Tibial artery (tissue), 4 donors: ENCODE measurements at regions not wholly inside any gene's neighbourhood (a gene's known extent, or its start where the extent isn't known, plus 50 kb on each side); places are given as distances from the start of the nearest gene placed in this dataset.

ENCODE experiments used
- DNase-seq, 2 donors: peaks; one replicate each; pipeline ENCODE4 v3.0.0-alpha.2; 2019
- H3K27ac ChIP-seq, 2 donors: fragments of 200-600 bp; sonication (generic) in 1 of 2; 1 replicate in 1 of 2; 2 replicates in 1 of 2; pipeline ENCODE4 v1.5.1; 2018 to 2019; ENCODE audit warnings: mild to moderate bottlenecking in 1 of 2
- H3K27me3 ChIP-seq, 2 donors: fragments of 200-600 bp; sonication (generic) in 1 of 2; one replicate each; pipeline versions ENCODE4 v1.5.1 to v1.6.0; 2016 to 2019
- H3K36me3 ChIP-seq, 3 donors: fragments of 200-600 bp; sonication (generic) in 2 of 3; one replicate each; pipeline ENCODE4 v1.5.1; 2016 to 2019; ENCODE audit warnings: mild to moderate bottlenecking in 2 of 3
- H3K4me1 ChIP-seq, 4 donors: fragments of 200-600 bp; sonication (generic) in 2 of 4; 1 replicate in 3 of 4; 2 replicates in 1 of 4; pipeline ENCODE4 v1.5.1; 2016 to 2019
- H3K4me3 ChIP-seq, 2 donors: fragments of 200-600 bp; sonication (generic) in 1 of 2; 1 replicate in 1 of 2; 2 replicates in 1 of 2; pipeline ENCODE4 v1.5.1; 2018 to 2019; ENCODE audit warnings: mild to moderate bottlenecking in 2 of 2
- H3K9me3 ChIP-seq, 3 donors: fragments of 200-600 bp; sonication (generic) in 1 of 3; one replicate each; pipeline ENCODE4 v1.5.1; 2016 to 2019
- CTCF ChIP-seq, 2 experiments: fragments of 200-600 bp in 1 of 2; fragments of 450-650 bp in 1 of 2; IDR thresholded peaks; one replicate each; pipeline ENCODE4 v1.5.1; 2017 to 2019; ENCODE audit warnings: antibody characterized with exemption in 2 of 2, mild to moderate bottlenecking in 1 of 2, moderate library complexity in 1 of 2
- intact Hi-C: fragments of 100-400 bp; cut with DNase I; formaldehyde crosslinking; loops from one replicate; pipeline ENCODE4 v1.15.0; 2023; ENCODE audit warnings: low total_unique reads

- Histone ChIP-seq H3K4me3 (no peak overlapping the region), H3K36me3 (no peaks in the 10 kb centered on the region), H3K4me1 (peaks cover 0 to 42% (median 0%) of the 10 kb centered on the region in 4 donors), H3K27me3 (no peaks in the 10 kb centered on the region), H3K9me3 (no peaks in the 10 kb centered on the region), H3K27ac (peak overlapping the region in 1 of 2 donors; percentile 32)
- intact Hi-C loops: loop anchor here (10.0 kb wide), 1 partner anchor 216 kb away; no protein-coding TSS in a partner anchor
- no peak for DNase-seq
- TF ChIP-seq CTCF (IDR thresholded peaks at IDR 0.05): no peak
Observed at GRCh38 chr10:59460601-59461000, 98.3 kb upstream of the FAM13C start.

GRCh38 chr10:59456199-59456598 is 93.8 kb upstream of the FAM13C start:
- Histone ChIP-seq H3K9me3 (no peaks in the 10 kb centered on the region), H3K27ac (no peak overlapping the region), H3K4me3 (no peak overlapping the region), H3K4me1 (peaks cover 0 to 12% (median 0%) of the 10 kb centered on the region in 4 donors), H3K36me3 (no peaks in the 10 kb centered on the region), H3K27me3 (no peaks in the 10 kb centered on the region)
- TF ChIP-seq CTCF (IDR thresholded peaks at IDR 0.05): no peak
- intact Hi-C loops: no loop called here
- no peak for DNase-seq

GRCh38 chr10:59454171-59454919 is 92.0 kb upstream of the FAM13C start:
- Histone ChIP-seq H3K4me1 (no peaks in the 10 kb centered on the region), H3K27ac (no peak overlapping the region), H3K9me3 (no peaks in the 10 kb centered on the region), H3K4me3 (no peak overlapping the region), H3K27me3 (no peaks in the 10 kb centered on the region), H3K36me3 (no peaks in the 10 kb centered on the region)
- no peak for TF ChIP-seq CTCF (IDR thresholded peaks at IDR 0.05)
- DNase-seq: no peak
- intact Hi-C loops: no loop called here

GRCh38 chr10:59448616-59449015 is 86.3 kb upstream of the FAM13C start:
- intact Hi-C loops: no loop called here
- H3K4me1 ChIP-seq: no peaks in the 10 kb centered on the region
- no peak overlapping the region for H3K4me3 ChIP-seq
- no peak for TF ChIP-seq CTCF (IDR thresholded peaks at IDR 0.05)
- no peaks in the 10 kb centered on the region for H3K27me3 ChIP-seq
- no peaks in the 10 kb centered on the region for H3K9me3 ChIP-seq
- no peak overlapping the region for H3K27ac ChIP-seq
- no peak for DNase-seq
- no peaks in the 10 kb centered on the region for H3K36me3 ChIP-seq

- TF ChIP-seq CTCF (IDR thresholded peaks at IDR 0.05): no peak
- DNase-seq: no peak
- H3K36me3 ChIP-seq: no peaks in the 10 kb centered on the region
- peaks cover 0 to 21% (median 2%) of the 10 kb centered on the region in 4 donors for H3K4me1 ChIP-seq
- no peaks in the 10 kb centered on the region for H3K9me3 ChIP-seq
- H3K27me3 ChIP-seq: no peaks in the 10 kb centered on the region
- no peak overlapping the region for H3K4me3 ChIP-seq
- intact Hi-C loops: no loop called here
- H3K27ac ChIP-seq: no peak overlapping the region
Observed at GRCh38 chr10:59435707-59436106, 73.4 kb upstream of the FAM13C start.
